SK-N-SH treated with all-trans-retinoic acid at 6 μM for 48 hours (cell line): ENCODE measurements at regions not wholly inside any gene's neighbourhood (a gene's known extent, or its start where the extent isn't known, plus 50 kb on each side); places are given as distances from the start of the nearest gene placed in this dataset.

Source experiments
- ATAC-seq: fragments of 200-7000 bp; cut with Tn5 transposase; 3 replicates; pipeline ENCODE4 v1.9.1; 2020; ENCODE audit warnings: mild to moderate bottlenecking, moderate library complexity
- ARNTL ChIP-seq: fragments of 450-650 bp; formaldehyde crosslinking; IDR thresholded peaks from 2 replicates; pipeline ENCODE4 v1.5.0; 2020; ENCODE audit warnings: low read depth, mild to moderate bottlenecking, moderate library complexity, borderline replicate concordance
- BACH2 ChIP-seq: fragments of 250-450 bp; sonication (Bioruptor Pico); IDR thresholded peaks from 2 replicates; pipeline ENCODE4 v1.9.0; 2021; ENCODE audit warnings: mild to moderate bottlenecking, borderline replicate concordance
- CREB5 ChIP-seq: fragments of 250-450 bp; sonication (Bioruptor Pico); IDR thresholded peaks from 2 replicates; pipeline ENCODE4 v1.5.1; 2020; ENCODE audit warnings: low read depth, mild to moderate bottlenecking, moderate library complexity
- ESRRG ChIP-seq: fragments of 250-450 bp; sonication (Bioruptor Pico); IDR thresholded peaks from 2 replicates; pipeline ENCODE4 v1.6.1; 2021; ENCODE audit warnings: mild to moderate bottlenecking
- GLIS3 ChIP-seq: fragments of 250-450 bp; sonication (Bioruptor Pico); IDR thresholded peaks from 2 replicates; pipeline ENCODE4 v1.5.0; 2020; ENCODE audit warnings: mild to moderate bottlenecking, moderate library complexity
- OSR1 ChIP-seq: fragments of 250-450 bp; sonication (Bioruptor Pico); IDR thresholded peaks from 2 replicates; pipeline ENCODE4 v1.8.0; 2022; ENCODE audit warnings: moderate library complexity, mild to moderate bottlenecking, inconsistent platforms
- PATZ1 ChIP-seq: fragments of 250-450 bp; sonication (Bioruptor Pico); IDR thresholded peaks from 2 replicates; pipeline ENCODE4 v1.8.0; 2020; ENCODE audit warnings: mild to moderate bottlenecking, moderate library complexity, borderline replicate concordance
- PPARA ChIP-seq: fragments of 250-450 bp; sonication (Bioruptor Pico); IDR thresholded peaks from 2 replicates; pipeline ENCODE4 v1.5.0; 2020; ENCODE audit warnings: mild to moderate bottlenecking, borderline replicate concordance
- RARB ChIP-seq: fragments of 250-450 bp; sonication (Bioruptor Pico); IDR thresholded peaks from 2 replicates; pipeline ENCODE4 v1.8.0; 2021; ENCODE audit warnings: mild to moderate bottlenecking, moderate library complexity
- SNAI2 ChIP-seq: fragments of 250-450 bp; sonication (Bioruptor Pico); IDR thresholded peaks from 2 replicates; pipeline ENCODE4 v1.5.0; 2020; ENCODE audit warnings: mild to moderate bottlenecking, moderate library complexity
- TCF4 ChIP-seq: fragments of 250-450 bp; sonication (Bioruptor Pico); IDR thresholded peaks from 2 replicates; pipeline ENCODE4 v1.8.0; 2021; ENCODE audit warnings: mild to moderate bottlenecking, moderate library complexity, borderline replicate concordance
- TOX ChIP-seq: fragments of 250-450 bp; sonication (Bioruptor Pico); IDR thresholded peaks from 2 replicates; pipeline ENCODE4 v1.8.0; 2021; ENCODE audit warnings: mild to moderate bottlenecking, moderate library complexity, borderline replicate concordance
- ZC3H10 ChIP-seq: fragments of 250-450 bp; sonication (Bioruptor Pico); IDR thresholded peaks from 2 replicates; pipeline ENCODE4 v1.5.1; 2021; ENCODE audit warnings: mild to moderate bottlenecking, moderate library complexity
- ZFP3 ChIP-seq: fragments of 250-450 bp; sonication (Bioruptor Pico); IDR thresholded peaks from 2 replicates; pipeline ENCODE4 v1.5.0; 2020; ENCODE audit warnings: mild to moderate bottlenecking, moderate library complexity
- ZFP30 ChIP-seq: fragments of 450-650 bp; formaldehyde crosslinking; IDR thresholded peaks from 2 replicates; pipeline ENCODE4 v1.5.0; 2022; ENCODE audit warnings: mild to moderate bottlenecking, moderate library complexity
- ZNF565 ChIP-seq: fragments of 450-650 bp; formaldehyde crosslinking; conservative IDR thresholded peaks from 2 replicates; pipeline ENCODE4 v1.5.0; 2020; ENCODE audit warnings: low read depth, mild to moderate bottlenecking, moderate library complexity
- ZNF70 ChIP-seq: fragments of 450-650 bp; formaldehyde crosslinking; IDR thresholded peaks from 2 replicates; pipeline ENCODE4 v1.5.0; 2020; ENCODE audit warnings: mild to moderate bottlenecking, moderate library complexity
- ZNF8 ChIP-seq: fragments of 450-650 bp; formaldehyde crosslinking; IDR thresholded peaks from 2 replicates; pipeline ENCODE4 v1.5.0; 2020; ENCODE audit warnings: mild to moderate bottlenecking, moderate library complexity
- TF ChIP-seq, protein P1 (sequence below): fragments of 250-450 bp; sonication (Bioruptor Pico); IDR thresholded peaks from 2 replicates; pipeline ENCODE4 v1.8.0; 2021; ENCODE audit warnings: low read depth, mild to moderate bottlenecking, moderate library complexity, borderline replicate concordance
- TF ChIP-seq, protein P2 (sequence below): fragments of 250-450 bp; sonication (Bioruptor Pico); IDR thresholded peaks from 2 replicates; pipeline ENCODE4 v1.5.1; 2021; ENCODE audit warnings: mild to moderate bottlenecking, moderate library complexity
- TF ChIP-seq, protein P3 (sequence below): fragments of 250-450 bp; sonication (Bioruptor Pico); IDR thresholded peaks from 2 replicates; pipeline ENCODE4 v1.5.0; 2020; ENCODE audit warnings: mild to moderate bottlenecking, moderate library complexity

- no peak for TF ChIP-seq GLIS3 (CRISPR knock-in tag)
- no peak for TF ChIP-seq ZNF8
- no peak for TF ChIP-seq PPARA (CRISPR knock-in tag)
- no peak for TF ChIP-seq CREB5 (CRISPR knock-in tag)
- TF ChIP-seq RARB (CRISPR knock-in tag), result no peak
- TF ChIP-seq, protein P1, sequence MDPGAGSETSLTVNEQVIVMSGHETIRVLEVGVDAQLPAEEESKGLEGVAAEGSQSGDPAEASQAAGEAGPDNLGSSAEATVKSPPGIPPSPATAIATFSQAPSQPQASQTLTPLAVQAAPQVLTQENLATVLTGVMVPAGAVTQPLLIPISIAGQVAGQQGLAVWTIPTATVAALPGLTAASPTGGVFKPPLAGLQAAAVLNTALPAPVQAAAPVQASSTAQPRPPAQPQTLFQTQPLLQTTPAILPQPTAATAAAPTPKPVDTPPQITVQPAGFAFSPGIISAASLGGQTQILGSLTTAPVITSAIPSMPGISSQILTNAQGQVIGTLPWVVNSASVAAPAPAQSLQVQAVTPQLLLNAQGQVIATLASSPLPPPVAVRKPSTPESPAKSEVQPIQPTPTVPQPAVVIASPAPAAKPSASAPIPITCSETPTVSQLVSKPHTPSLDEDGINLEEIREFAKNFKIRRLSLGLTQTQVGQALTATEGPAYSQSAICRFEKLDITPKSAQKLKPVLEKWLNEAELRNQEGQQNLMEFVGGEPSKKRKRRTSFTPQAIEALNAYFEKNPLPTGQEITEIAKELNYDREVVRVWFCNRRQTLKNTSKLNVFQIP (CRISPR knock-in tag), result no peak
- no peak for TF ChIP-seq ZC3H10
- no peak for TF ChIP-seq ZNF70 (CRISPR knock-in tag)
- TF ChIP-seq, protein P2, sequence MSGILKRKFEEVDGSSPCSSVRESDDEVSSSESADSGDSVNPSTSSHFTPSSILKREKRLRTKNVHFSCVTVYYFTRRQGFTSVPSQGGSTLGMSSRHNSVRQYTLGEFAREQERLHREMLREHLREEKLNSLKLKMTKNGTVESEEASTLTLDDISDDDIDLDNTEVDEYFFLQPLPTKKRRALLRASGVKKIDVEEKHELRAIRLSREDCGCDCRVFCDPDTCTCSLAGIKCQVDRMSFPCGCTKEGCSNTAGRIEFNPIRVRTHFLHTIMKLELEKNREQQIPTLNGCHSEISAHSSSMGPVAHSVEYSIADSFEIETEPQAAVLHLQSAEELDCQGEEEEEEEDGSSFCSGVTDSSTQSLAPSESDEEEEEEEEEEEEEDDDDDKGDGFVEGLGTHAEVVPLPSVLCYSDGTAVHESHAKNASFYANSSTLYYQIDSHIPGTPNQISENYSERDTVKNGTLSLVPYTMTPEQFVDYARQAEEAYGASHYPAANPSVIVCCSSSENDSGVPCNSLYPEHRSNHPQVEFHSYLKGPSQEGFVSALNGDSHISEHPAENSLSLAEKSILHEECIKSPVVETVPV (CRISPR knock-in tag), result no peak
- TF ChIP-seq ARNTL (CRISPR knock-in tag), result no peak
- no peak for TF ChIP-seq TCF4 (CRISPR knock-in tag)
- no peak for TF ChIP-seq OSR1 (CRISPR knock-in tag)
- no peak for TF ChIP-seq SNAI2 (CRISPR knock-in tag)
- TF ChIP-seq PATZ1 (CRISPR knock-in tag), result no peak
- no peak for TF ChIP-seq ZFP30
- TF ChIP-seq ZNF565 (CRISPR knock-in tag), result no peak
- no peak for TF ChIP-seq TOX
- ATAC-seq, result no peak
Measured at GRCh38 chrX:87805829-87806490, 288.4 kb downstream of the KLHL4 start.

DNA sequence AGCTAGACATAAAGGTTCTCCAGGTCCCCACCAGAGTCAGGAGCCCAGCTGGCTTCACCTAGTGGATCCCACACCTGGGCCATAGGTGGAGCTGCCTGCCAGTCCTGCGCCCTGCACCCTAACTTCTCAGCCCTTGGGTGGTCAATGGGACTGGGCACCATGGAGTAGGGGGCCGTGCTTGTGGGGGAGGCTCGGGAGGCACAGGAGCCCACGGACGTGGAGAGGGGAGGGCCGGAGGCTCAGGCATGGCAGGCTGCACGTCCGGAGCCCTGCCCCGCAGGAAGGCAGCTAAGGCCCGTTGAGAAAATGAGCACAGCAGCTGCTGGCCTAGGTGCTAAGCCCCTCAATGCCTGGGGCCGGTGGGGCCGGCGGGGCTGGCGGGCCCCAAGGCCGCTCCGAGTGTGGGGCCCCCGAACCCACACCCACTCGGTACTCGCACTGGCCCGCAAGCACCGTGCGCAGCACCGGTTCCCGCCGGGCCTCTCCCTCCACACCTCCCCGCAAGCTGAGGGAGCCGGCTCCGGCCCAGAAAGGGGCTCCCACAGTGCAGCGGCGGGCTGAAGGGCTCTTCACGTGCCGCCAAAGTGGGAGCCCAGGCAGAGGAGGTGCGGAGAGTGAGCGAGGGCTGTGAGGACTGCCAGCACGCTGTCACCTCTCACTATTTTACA is 291.1 kb downstream of the KLHL4 start:
- TF ChIP-seq ZFP3 (CRISPR knock-in tag), result no peak
- no peak for TF ChIP-seq ZFP30
- TF ChIP-seq PATZ1 (CRISPR knock-in tag), result no peak
- TF ChIP-seq ZNF565 (CRISPR knock-in tag), result no peak
- TF ChIP-seq RARB (CRISPR knock-in tag), result no peak
- no peak for TF ChIP-seq SNAI2 (CRISPR knock-in tag)
- TF ChIP-seq, protein P3, sequence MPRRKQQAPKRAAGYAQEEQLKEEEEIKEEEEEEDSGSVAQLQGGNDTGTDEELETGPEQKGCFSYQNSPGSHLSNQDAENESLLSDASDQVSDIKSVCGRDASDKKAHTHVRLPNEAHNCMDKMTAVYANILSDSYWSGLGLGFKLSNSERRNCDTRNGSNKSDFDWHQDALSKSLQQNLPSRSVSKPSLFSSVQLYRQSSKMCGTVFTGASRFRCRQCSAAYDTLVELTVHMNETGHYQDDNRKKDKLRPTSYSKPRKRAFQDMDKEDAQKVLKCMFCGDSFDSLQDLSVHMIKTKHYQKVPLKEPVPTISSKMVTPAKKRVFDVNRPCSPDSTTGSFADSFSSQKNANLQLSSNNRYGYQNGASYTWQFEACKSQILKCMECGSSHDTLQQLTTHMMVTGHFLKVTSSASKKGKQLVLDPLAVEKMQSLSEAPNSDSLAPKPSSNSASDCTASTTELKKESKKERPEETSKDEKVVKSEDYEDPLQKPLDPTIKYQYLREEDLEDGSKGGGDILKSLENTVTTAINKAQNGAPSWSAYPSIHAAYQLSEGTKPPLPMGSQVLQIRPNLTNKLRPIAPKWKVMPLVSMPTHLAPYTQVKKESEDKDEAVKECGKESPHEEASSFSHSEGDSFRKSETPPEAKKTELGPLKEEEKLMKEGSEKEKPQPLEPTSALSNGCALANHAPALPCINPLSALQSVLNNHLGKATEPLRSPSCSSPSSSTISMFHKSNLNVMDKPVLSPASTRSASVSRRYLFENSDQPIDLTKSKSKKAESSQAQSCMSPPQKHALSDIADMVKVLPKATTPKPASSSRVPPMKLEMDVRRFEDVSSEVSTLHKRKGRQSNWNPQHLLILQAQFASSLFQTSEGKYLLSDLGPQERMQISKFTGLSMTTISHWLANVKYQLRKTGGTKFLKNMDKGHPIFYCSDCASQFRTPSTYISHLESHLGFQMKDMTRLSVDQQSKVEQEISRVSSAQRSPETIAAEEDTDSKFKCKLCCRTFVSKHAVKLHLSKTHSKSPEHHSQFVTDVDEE (CRISPR knock-in tag), result no peak
- TF ChIP-seq ESRRG (CRISPR knock-in tag), result no peak
- TF ChIP-seq CREB5 (CRISPR knock-in tag), result no peak
- TF ChIP-seq TCF4 (CRISPR knock-in tag), result no peak
- no peak for TF ChIP-seq BACH2
- no peak for ATAC-seq
